PC-9 (cell line): ENCODE measurements at regions not wholly inside any gene's neighbourhood (a gene's known extent, or its start where the extent isn't known, plus 50 kb on each side); places are given as distances from the start of the nearest gene placed in this dataset.

Source experiments
- EZH2 ChIP-seq: fragments of 200-600 bp; sonication (generic); IDR thresholded peaks from 2 replicates; pipeline ENCODE4 v1.8.0; 2017; ENCODE audit warnings: antibody characterized with exemption, low read depth
- TF ChIP-seq, protein P1 (sequence below): fragments of 200-600 bp; sonication (generic); conservative IDR thresholded peaks from 2 replicates; pipeline ENCODE4 v1.6.1; 2017; ENCODE audit warnings: mixed run types, antibody characterized with exemption, mild to moderate bottlenecking, moderate library complexity

- TF ChIP-seq, protein P1, sequence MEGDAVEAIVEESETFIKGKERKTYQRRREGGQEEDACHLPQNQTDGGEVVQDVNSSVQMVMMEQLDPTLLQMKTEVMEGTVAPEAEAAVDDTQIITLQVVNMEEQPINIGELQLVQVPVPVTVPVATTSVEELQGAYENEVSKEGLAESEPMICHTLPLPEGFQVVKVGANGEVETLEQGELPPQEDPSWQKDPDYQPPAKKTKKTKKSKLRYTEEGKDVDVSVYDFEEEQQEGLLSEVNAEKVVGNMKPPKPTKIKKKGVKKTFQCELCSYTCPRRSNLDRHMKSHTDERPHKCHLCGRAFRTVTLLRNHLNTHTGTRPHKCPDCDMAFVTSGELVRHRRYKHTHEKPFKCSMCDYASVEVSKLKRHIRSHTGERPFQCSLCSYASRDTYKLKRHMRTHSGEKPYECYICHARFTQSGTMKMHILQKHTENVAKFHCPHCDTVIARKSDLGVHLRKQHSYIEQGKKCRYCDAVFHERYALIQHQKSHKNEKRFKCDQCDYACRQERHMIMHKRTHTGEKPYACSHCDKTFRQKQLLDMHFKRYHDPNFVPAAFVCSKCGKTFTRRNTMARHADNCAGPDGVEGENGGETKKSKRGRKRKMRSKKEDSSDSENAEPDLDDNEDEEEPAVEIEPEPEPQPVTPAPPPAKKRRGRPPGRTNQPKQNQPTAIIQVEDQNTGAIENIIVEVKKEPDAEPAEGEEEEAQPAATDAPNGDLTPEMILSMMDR = no peak
- no peak for TF ChIP-seq EZH2
Measured at GRCh38 chr13:68214691-68215415, 984.7 kb upstream of the PCDH9 start.
